ENCODE measurements at regions not wholly inside any gene's neighbourhood (a gene's known extent, or its start where the extent isn't known, plus 50 kb on each side); places are given as distances from the start of the nearest gene placed in this dataset.
A peak's percentile ranks its signal among the peaks of the same experiment; 100 is the strongest.

GRCh38 chr5:68151812-68152211 lies 63.7 kb upstream of the PIK3R1 start:
- no peaks in the 10 kb centered on the region for H3K9me3 ChIP-seq
- WGBS, 3 donors: 71 to 97% (median 91%) methylated on average over 4 of the region's 4 CpGs

GRCh38 chr5:68149189-68149588 lies 66.4 kb upstream of the PIK3R1 start:
- H3K27me3 ChIP-seq: no peaks in the 10 kb centered on the region
- H3K4me3 ChIP-seq: no peak overlapping the region
- no peak overlapping the region for H3K27ac ChIP-seq
- intact Hi-C loops (cut with DNase I): no loop called here
- H3K36me3 ChIP-seq: no peaks in the 10 kb centered on the region
- no peaks in the 10 kb centered on the region for H3K9me3 ChIP-seq
- no peak for TF ChIP-seq EP300 (IDR thresholded peaks at IDR 0.05)
- TF ChIP-seq POLR2A (IDR thresholded peaks at IDR 0.05): no peak
- TF ChIP-seq, protein P1, sequence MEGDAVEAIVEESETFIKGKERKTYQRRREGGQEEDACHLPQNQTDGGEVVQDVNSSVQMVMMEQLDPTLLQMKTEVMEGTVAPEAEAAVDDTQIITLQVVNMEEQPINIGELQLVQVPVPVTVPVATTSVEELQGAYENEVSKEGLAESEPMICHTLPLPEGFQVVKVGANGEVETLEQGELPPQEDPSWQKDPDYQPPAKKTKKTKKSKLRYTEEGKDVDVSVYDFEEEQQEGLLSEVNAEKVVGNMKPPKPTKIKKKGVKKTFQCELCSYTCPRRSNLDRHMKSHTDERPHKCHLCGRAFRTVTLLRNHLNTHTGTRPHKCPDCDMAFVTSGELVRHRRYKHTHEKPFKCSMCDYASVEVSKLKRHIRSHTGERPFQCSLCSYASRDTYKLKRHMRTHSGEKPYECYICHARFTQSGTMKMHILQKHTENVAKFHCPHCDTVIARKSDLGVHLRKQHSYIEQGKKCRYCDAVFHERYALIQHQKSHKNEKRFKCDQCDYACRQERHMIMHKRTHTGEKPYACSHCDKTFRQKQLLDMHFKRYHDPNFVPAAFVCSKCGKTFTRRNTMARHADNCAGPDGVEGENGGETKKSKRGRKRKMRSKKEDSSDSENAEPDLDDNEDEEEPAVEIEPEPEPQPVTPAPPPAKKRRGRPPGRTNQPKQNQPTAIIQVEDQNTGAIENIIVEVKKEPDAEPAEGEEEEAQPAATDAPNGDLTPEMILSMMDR (IDR thresholded peaks at IDR 0.05): no peak
- H3K4me1 ChIP-seq (ENCODE audit: insufficient read depth): peaks cover 3% of the 10 kb centered on the region
- peak in 1 of 5 donors; percentile 39 for DNase-seq
- 33 to 39% (median 36%) methylated on average over 2 of the region's 2 CpGs for WGBS, 3 donors

More at GRCh38 chr5:68151812-68152211, 63.7 kb upstream of the PIK3R1 start:
- no peak overlapping the region for H3K4me3 ChIP-seq
- H3K36me3 ChIP-seq: no peaks in the 10 kb centered on the region
- intact Hi-C loops (cut with DNase I): no loop called here
- peaks cover 3% of the 10 kb centered on the region for H3K4me1 ChIP-seq (ENCODE audit: insufficient read depth)
- no peak for DNase-seq
- H3K27ac ChIP-seq: no peak overlapping the region
- TF ChIP-seq EP300 (IDR thresholded peaks at IDR 0.05) (no peak), POLR2A (IDR thresholded peaks at IDR 0.05) (no peak)
- TF ChIP-seq, protein P1 (IDR thresholded peaks at IDR 0.05): no peak
- H3K27me3 ChIP-seq: no peaks in the 10 kb centered on the region

GRCh38 chr5:68148096-68148495 lies 67.5 kb upstream of the PIK3R1 start:
- intact Hi-C loops (cut with DNase I): no loop called here
- H3K4me3 ChIP-seq: no peak overlapping the region
- H3K9me3 ChIP-seq: no peaks in the 10 kb centered on the region
- peaks cover 3% of the 10 kb centered on the region for H3K4me1 ChIP-seq (ENCODE audit: insufficient read depth)
- no peak for TF ChIP-seq EP300 (IDR thresholded peaks at IDR 0.05)
- TF ChIP-seq POLR2A (IDR thresholded peaks at IDR 0.05): no peak
- TF ChIP-seq, protein P1 (IDR thresholded peaks at IDR 0.05): no peak
- DNase-seq: no peak
- WGBS, 3 donors: 72 to 80% (median 76%) methylated on average over 3 of the region's 3 CpGs
- no peaks in the 10 kb centered on the region for H3K36me3 ChIP-seq
- H3K27me3 ChIP-seq: no peaks in the 10 kb centered on the region
- H3K27ac ChIP-seq: no peak overlapping the region

- 72 to 77% (median 76%) methylated on average over 3 of the region's 3 CpGs for WGBS, 3 donors
- no peak overlapping the region for H3K4me3 ChIP-seq
- no peaks in the 10 kb centered on the region for H3K36me3 ChIP-seq
- H3K27ac ChIP-seq: no peak overlapping the region
- no peak for TF ChIP-seq EP300 (IDR thresholded peaks at IDR 0.05)
- TF ChIP-seq POLR2A (IDR thresholded peaks at IDR 0.05): no peak
- TF ChIP-seq, protein P1 (IDR thresholded peaks at IDR 0.05): no peak
- intact Hi-C loops (cut with DNase I): no loop called here
- no peaks in the 10 kb centered on the region for H3K27me3 ChIP-seq
- H3K4me1 ChIP-seq (ENCODE audit: insufficient read depth): peaks cover 3% of the 10 kb centered on the region
- no peaks in the 10 kb centered on the region for H3K9me3 ChIP-seq
- DNase-seq: no peak
Observed at GRCh38 chr5:68147659-68148058, 67.9 kb upstream of the PIK3R1 start.
